Muscle layer of duodenum (tissue), 2 donors: ENCODE measurements at regions not wholly inside any gene's neighbourhood (a gene's known extent, or its start where the extent isn't known, plus 50 kb on each side); places are given as distances from the start of the nearest gene placed in this dataset.
"Not testable (repeated sequence)": the region's sequence is repeated elsewhere in the genome, so short reads cannot be mapped to it uniquely, and the experiment has no call there.

Experiments
- H3K27ac ChIP-seq: one replicate; pipeline ENCODE4 v1.7.0; 2013; ENCODE audit warnings: mild to moderate bottlenecking, low read length
- H3K27me3 ChIP-seq: one replicate; pipeline ENCODE4 v1.7.0; 2013; ENCODE audit warnings: low read depth, mild to moderate bottlenecking, control low read depth, low read length
- H3K36me3 ChIP-seq, 2 donors: one replicate each; pipeline ENCODE4 v1.7.0; 2013; ENCODE audit warnings: low read length in 2 of 2, control low read depth in 1 of 2, mild to moderate bottlenecking in 1 of 2; ENCODE audit not compliant: insufficient read depth in 2 of 2, control insufficient read depth in 1 of 2
- H3K4me1 ChIP-seq, 2 donors: one replicate each; pipeline ENCODE4 v1.7.0; 2013; ENCODE audit warnings: low read length in 2 of 2, mild to moderate bottlenecking in 2 of 2, control low read depth in 1 of 2, moderate library complexity in 1 of 2; ENCODE audit not compliant: insufficient read depth in 2 of 2, control insufficient read depth in 1 of 2
- H3K4me3 ChIP-seq, 2 donors: one replicate each; pipeline ENCODE4 v1.7.0; 2013; ENCODE audit warnings: low read length in 2 of 2, low read depth in 1 of 2, mild to moderate bottlenecking in 1 of 2
- H3K9me3 ChIP-seq, 2 donors: one replicate each; pipeline ENCODE4 v1.7.0; 2013; ENCODE audit warnings: low read length in 2 of 2, control low read depth in 1 of 2, mild to moderate bottlenecking in 1 of 2; ENCODE audit not compliant: control insufficient read depth in 1 of 2
- donor health status: healthy.

GRCh38 chr11:92027136-92027535, 197.5 kb upstream of the FAT3 start:
- not testable (repeated sequence) for H3K9me3 ChIP-seq, H3K27me3 ChIP-seq, H3K27ac ChIP-seq, H3K4me1 ChIP-seq, H3K36me3 ChIP-seq, H3K4me3 ChIP-seq

- Histone ChIP-seq H3K4me3 (no peak overlapping the region), H3K27ac (no peak overlapping the region), H3K36me3 (no peaks in the 10 kb centered on the region), H3K27me3 (no peaks in the 10 kb centered on the region), H3K9me3 (no peaks in the 10 kb centered on the region), H3K4me1 (no peaks in the 10 kb centered on the region)
Observed at GRCh38 chr11:92026664-92027063, 198.0 kb upstream of the FAT3 start.

GRCh38 chr11:92024788-92025187, 199.8 kb upstream of the FAT3 start:
- Histone ChIP-seq H3K27me3 (no peaks in the 10 kb centered on the region), H3K4me3 (no peak overlapping the region), H3K4me1 (no peaks in the 10 kb centered on the region), H3K27ac (no peak overlapping the region), H3K36me3 (no peaks in the 10 kb centered on the region), H3K9me3 (peaks cover 0 to 5% of the 10 kb centered on the region in 2 donors)

GRCh38 chr11:92022499-92022898, 202.1 kb upstream of the FAT3 start:
- Histone ChIP-seq H3K27me3 (no peaks in the 10 kb centered on the region), H3K9me3 (peaks cover 4 to 5% of the 10 kb centered on the region in 2 donors), H3K36me3 (no peaks in the 10 kb centered on the region), H3K27ac (no peak overlapping the region), H3K4me3 (no peak overlapping the region), H3K4me1 (no peaks in the 10 kb centered on the region)

- no peaks in the 10 kb centered on the region for H3K4me1 ChIP-seq
- H3K27ac ChIP-seq: no peak overlapping the region
- H3K4me3 ChIP-seq: no peak overlapping the region
- no peaks in the 10 kb centered on the region for H3K27me3 ChIP-seq
- no peaks in the 10 kb centered on the region for H3K36me3 ChIP-seq
- H3K9me3 ChIP-seq: peaks cover 5 to 24% of the 10 kb centered on the region in 2 donors
Observed at GRCh38 chr11:92018332-92018731, 206.3 kb upstream of the FAT3 start.

- Histone ChIP-seq H3K4me1 (no peaks in the 10 kb centered on the region), H3K36me3 (no peaks in the 10 kb centered on the region), H3K27ac (no peak overlapping the region), H3K4me3 (no peak overlapping the region), H3K9me3 (peaks cover 0 to 6% of the 10 kb centered on the region in 2 donors), H3K27me3 (no peaks in the 10 kb centered on the region)
Observed at GRCh38 chr11:92008249-92008648, 216.4 kb upstream of the FAT3 start.

GRCh38 chr11:92002568-92002967, 222.1 kb upstream of the FAT3 start:
- Histone ChIP-seq H3K27me3 (no peaks in the 10 kb centered on the region), H3K9me3 (no peaks in the 10 kb centered on the region), H3K4me3 (no peak overlapping the region), H3K27ac (no peak overlapping the region), H3K4me1 (no peaks in the 10 kb centered on the region), H3K36me3 (no peaks in the 10 kb centered on the region)

- no peaks in the 10 kb centered on the region for H3K27me3 ChIP-seq
- H3K36me3 ChIP-seq: no peaks in the 10 kb centered on the region
- H3K4me1 ChIP-seq: no peaks in the 10 kb centered on the region
- H3K9me3 ChIP-seq: no peaks in the 10 kb centered on the region
- H3K27ac ChIP-seq: no peak overlapping the region
- H3K4me3 ChIP-seq: no peak overlapping the region
Observed at GRCh38 chr11:91998481-91998880, 226.1 kb upstream of the FAT3 start.

GRCh38 chr11:91997226-91997625, 227.4 kb upstream of the FAT3 start:
- no peaks in the 10 kb centered on the region for H3K27me3 ChIP-seq
- H3K4me3 ChIP-seq: no peak overlapping the region
- H3K9me3 ChIP-seq: no peaks in the 10 kb centered on the region
- no peaks in the 10 kb centered on the region for H3K4me1 ChIP-seq
- no peaks in the 10 kb centered on the region for H3K36me3 ChIP-seq
- H3K27ac ChIP-seq: no peak overlapping the region

- Histone ChIP-seq H3K27ac (no peak overlapping the region), H3K27me3 (no peaks in the 10 kb centered on the region), H3K4me3 (no peak overlapping the region), H3K4me1 (no peaks in the 10 kb centered on the region), H3K36me3 (no peaks in the 10 kb centered on the region), H3K9me3 (no peaks in the 10 kb centered on the region)
Observed at GRCh38 chr11:91996526-91996925, 228.1 kb upstream of the FAT3 start.

GRCh38 chr11:91988443-91988842, 236.2 kb upstream of the FAT3 start:
- H3K4me1 ChIP-seq, H3K27ac ChIP-seq, H3K36me3 ChIP-seq, H3K9me3 ChIP-seq, H3K4me3 ChIP-seq, H3K27me3 ChIP-seq: not testable (repeated sequence)

GRCh38 chr11:91986218-91986617, 238.4 kb upstream of the FAT3 start:
- Histone ChIP-seq H3K4me3 (no peak overlapping the region), H3K36me3 (no peaks in the 10 kb centered on the region), H3K4me1 (peaks cover 0 to 5% of the 10 kb centered on the region in 2 donors), H3K27ac (no peak overlapping the region), H3K9me3 (no peaks in the 10 kb centered on the region), H3K27me3 (no peaks in the 10 kb centered on the region)
